CD4-positive, alpha-beta T cell treated with Interleukin-15 for 4 hours (primary cell): ENCODE measurements at regions not wholly inside any gene's neighbourhood (a gene's known extent, or its start where the extent isn't known, plus 50 kb on each side); places are given as distances from the start of the nearest gene placed in this dataset.
"Not testable (repeated sequence)": the region's sequence is repeated elsewhere in the genome, so short reads cannot be mapped to it uniquely, and the experiment has no call there.

Experiments used
- DNase-seq: peaks from one replicate; pipeline ENCODE4 v3.0.0-alpha.2; 2020; ENCODE audit warnings: low spot score

DNA sequence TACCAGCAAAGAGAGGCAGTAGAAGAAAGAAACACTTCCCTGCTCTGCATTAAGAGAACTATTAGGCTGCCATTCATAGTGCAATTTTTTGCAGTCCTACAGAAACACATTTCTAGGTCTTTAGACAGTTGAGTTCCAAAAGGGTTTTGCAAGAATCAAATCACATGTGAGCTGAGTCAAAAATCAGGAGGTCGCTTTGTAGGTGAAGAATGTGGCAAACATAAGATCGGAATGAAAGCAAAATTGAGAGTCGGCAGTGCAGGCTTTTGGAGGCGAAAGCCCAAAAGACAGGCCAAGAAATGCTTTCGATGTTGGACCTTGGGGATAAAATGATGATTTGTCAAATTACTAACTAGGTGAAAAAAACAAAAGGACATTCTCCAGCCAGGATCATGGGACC, 213.5 kb upstream of the NRIP1 start:
- no peak for DNase-seq

- no peak for DNase-seq
These were observed 214.1 kb upstream of the NRIP1 start for GRCh38 chr21:15278851-15279250.

GRCh38 chr21:15279482-15279881, 214.7 kb upstream of the NRIP1 start:
- DNase-seq, result no peak

- no peak for DNase-seq
These were observed 216.9 kb upstream of the NRIP1 start for GRCh38 chr21:15281714-15282113.

DNA sequence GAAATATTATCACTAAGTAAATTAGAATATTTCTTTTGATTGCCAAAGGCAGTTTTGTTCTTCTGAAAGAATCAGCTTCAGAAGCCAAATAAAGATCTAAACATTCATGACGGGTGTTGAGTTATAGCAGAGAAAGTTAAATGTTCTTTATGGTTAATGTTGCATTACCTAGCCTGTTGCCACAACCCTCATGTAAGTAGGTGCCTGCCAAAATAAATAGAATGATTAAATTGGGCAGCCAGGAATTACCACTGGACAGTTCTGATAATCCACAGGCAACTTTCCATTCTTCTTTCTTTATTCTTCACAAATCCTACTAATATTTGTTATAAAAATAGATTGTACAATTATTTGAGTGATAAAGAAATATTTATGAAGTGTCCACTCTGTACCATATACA, 217.9 kb upstream of the NRIP1 start:
- no peak for DNase-seq

GRCh38 chr21:15283138-15283537, 218.3 kb upstream of the NRIP1 start:
- DNase-seq, result no peak

GRCh38 chr21:15283789-15284188, 219.0 kb upstream of the NRIP1 start:
- no peak for DNase-seq

DNA sequence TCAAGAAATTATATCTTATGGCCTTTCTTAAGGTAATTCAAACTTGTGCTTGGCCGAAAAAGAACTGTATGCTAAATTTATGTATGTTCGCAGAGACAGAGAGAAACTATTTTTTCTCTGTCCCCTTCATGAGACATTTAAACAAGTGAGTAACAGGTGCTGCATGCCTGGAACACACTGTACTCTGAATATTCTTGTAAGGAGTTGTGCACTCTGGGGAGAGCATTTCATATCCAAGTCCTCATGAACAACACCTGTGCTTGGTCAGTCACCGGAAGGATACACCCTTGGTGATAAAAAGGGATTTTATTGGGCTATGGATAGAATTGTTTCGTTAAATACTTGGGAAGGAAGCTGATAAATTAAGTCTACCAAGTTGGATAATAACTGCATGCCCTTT, 220.8 kb upstream of the NRIP1 start:
- no peak for DNase-seq

DNA sequence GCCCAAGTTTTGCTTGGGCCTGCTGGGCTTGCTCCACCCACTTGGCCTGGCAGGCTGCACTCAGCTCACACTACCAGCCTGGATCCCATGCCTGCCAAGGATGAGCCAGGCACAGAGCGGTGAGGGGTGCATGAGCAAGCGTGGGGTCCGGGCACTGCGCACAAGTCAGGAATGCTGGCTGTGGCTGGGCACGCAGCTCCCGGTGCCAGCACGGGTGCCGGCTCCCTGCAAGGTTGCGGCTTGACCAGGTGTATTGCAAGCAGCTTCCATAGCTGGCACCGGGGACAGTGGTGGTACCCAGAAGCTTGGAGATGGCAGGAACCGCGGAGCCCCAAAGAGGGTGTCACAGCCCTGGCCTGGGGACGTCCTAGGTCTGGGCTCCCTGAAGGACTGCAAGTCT, 224.4 kb upstream of the NRIP1 start:
- no peak for DNase-seq

DNA sequence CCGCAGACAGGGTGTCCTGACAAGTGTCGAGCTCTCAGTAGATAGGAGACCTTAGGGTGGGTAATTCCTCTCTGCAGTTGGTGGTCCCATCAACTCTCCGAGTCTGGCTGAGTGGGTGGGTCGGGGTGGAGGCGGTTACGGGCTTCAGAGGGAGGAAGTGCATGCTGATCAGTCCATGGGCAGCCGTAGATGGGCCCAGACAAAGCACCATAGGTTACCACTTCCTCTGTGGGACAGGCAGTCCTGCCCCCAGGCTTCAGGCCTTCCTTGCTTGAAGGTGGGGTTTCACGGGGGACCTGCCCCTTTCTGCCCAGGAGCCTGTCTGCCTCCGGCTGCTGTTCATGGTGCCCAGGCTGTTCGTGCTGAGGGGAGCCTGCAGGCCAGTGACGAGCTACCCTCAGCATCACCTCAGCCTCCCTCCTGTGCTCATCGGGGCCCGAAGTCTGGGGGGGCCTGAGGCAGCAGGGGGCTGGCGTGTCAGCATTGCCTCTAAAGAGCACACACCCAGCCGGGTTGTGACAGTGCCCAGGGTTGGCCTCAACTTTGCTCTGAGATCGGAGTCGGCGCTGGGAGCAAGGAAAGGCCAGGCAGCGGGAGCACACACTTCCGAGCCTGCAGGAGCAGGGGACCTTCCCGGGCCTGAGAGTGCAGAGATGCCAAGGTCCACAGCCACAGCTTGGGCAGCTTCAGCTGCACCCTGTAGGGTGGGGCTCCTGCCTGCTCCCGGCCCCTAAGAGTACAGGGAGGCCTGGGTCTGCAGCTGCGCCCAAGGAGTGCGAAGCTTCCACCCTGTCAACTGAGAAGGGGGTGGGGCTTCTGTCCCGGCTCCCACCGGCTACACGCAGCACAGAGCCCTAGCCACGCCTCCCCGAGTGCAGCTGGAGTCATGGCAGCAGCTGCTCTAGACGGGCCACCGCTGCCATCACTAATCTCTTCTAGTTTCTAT, 225.4 kb upstream of the NRIP1 start:
- DNase-seq, result no peak

GRCh38 chr21:15291621-15292266, 226.9 kb upstream of the NRIP1 start:
- no peak for DNase-seq

DNA sequence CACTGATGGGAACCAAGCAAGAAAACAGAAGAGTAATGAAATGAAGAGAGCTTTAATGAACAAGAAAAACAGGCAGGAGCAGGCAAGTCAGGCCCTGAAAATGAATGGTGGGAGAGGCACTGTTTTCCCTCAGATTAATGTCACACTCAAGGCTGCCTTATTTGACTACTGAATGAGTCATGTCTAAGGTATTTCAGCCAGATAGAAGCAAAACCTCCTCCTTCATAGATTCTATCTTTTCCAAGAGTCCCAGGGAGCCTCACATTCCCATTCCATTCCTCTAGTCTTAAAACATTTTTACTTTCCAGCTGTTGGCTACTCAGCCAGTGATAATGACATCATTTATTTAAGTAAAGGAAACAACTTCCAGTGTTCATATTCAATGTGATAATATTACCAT, 228.4 kb upstream of the NRIP1 start:
- no peak for DNase-seq

DNA sequence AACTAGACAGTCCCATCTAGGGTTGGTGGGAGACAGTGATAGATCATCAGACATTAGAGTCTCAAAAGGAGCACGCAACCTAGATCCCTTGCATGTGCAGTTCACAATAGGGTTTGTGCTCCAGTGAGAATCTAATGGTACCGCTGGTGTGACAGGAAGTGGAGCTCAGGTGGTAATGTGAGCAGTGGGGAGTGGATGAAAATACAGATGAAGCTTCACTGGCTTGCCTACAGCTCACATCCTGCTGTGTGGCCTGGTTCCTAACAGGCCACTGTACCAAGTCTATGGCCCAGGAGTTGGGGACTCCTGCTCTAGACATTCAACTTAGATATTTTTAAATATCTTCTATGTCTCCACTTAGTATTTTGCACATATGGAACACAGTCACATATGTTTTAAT, 231.1 kb upstream of the NRIP1 start:
- no peak for DNase-seq

DNA sequence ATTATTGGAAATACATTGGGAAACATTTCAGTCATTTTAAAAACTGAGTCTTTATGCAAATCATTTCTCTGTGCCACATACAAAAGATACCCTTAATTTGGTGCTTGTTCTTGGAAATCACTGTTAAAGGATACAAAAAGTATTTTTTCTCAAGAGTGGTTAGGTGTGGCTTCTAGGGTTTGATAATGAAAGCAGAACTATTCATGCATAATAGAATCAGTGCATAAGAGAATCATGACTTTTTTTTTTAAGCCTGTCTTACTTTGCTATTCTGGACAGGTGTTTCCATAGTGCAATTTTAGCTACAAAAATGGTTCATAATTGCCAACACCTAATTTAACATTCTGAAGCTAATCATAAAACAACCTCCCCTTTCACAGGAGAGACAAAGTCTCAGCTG, 233.0 kb upstream of the NRIP1 start:
- DNase-seq, result no peak

DNA sequence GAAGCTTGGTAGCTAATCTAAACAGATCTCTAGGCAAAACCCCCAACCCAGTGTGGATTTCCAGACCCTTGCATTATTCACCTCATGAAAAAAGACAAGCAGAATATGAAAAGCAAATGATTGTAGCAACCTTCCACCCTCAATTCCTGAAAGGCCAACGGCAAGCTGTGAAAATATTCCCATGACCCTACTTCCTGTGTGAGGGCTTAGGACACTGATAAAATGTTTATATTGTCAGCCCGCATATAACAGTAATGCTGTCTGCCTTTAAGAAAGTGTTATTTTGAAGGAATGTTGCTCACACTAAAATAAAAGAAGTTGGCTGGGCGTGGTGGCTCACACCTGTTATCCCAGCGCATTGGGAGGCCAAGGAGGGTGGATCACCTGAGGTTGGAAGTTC, 233.5 kb upstream of the NRIP1 start:
- DNase-seq, result no peak

GRCh38 chr21:15298755-15299154, 234.0 kb upstream of the NRIP1 start:
- not testable (repeated sequence) for DNase-seq

DNA sequence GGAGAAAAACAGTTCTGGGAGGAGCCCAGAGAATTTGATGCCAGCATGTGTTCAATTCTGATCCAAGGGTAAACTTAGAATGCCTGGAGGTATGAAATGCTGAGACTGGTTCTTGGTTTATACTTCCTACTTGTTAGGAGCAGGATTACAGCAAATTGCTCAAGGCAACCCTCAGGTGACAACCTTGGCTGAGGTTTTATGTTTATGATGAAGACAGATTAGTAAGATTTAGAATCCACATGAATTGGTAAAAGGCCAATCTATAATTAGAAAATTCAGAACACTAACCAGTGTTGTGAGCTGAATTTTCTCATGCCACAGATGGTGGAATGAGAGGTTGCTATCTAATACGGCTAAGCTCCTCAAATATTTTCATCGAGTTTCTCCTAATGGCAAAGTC, 235.3 kb upstream of the NRIP1 start:
- no peak for DNase-seq

DNA sequence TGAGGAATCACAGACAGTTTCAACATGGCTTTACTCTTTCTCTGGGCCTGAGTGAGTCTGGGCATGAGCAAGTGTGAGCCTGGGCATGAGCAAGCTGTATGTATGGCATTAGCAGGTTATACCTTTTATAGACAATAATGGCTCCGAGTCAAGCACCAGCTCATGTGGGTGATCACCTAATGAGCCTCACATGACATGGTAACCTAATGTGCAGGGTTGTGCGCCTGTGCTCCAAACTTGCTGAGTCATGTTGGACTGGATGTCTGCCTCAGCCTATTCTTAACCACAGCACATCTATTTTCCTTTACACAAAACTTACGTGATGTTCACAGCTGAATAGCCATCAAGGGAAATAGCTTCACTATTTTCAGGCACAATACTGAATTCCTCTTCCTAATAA, 236.2 kb upstream of the NRIP1 start:
- no peak for DNase-seq

- no peak for DNase-seq
These were observed 236.9 kb upstream of the NRIP1 start for GRCh38 chr21:15301736-15302135.

GRCh38 chr21:15306271-15306670, 241.5 kb upstream of the NRIP1 start:
- DNase-seq, result no peak

DNA sequence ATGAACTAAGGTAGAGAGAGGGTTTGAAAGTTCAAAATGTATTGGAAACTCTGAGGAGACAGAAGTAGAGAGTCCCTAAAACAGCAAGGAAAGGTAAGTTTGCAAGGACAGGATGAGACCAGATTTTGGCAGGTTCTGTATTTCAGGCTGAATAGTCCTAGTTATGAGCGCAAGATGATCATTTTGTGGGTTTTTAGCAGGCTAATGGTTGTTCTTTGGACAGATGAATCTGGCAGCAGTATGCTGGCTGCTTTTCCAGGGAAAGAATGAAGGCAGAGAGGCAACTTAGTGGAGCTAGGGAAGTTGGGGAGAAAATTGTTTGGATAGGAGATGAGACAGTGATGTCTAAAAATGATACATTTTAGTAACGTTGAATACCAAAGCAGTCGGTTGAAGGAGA, 243.5 kb upstream of the NRIP1 start:
- DNase-seq, result no peak

- no peak for DNase-seq
These were observed 244.3 kb upstream of the NRIP1 start for GRCh38 chr21:15309022-15309590.

- DNase-seq, result no peak
These were observed 244.9 kb upstream of the NRIP1 start for GRCh38 chr21:15309721-15310120.
